ENCODE measurements at regions not wholly inside any gene's neighbourhood (a gene's known extent, or its start where the extent isn't known, plus 50 kb on each side); places are given as distances from the start of the nearest gene placed in this dataset.

GRCh38 chr6:23269436-23269835 lies 700.1 kb downstream of the HDGFL1 start:
- TF ChIP-seq CTCF (IDR thresholded peaks at IDR 0.05; ENCODE audit: poor library complexity), result no peak
- no peak for TF ChIP-seq EZH2 (IDR thresholded peaks at IDR 0.05; ENCODE audit: borderline replicate concordance)
- no peak for TF ChIP-seq EZH2phosphoT487 (IDR thresholded peaks at IDR 0.05; ENCODE audit: low read depth, severe bottlenecking, unreplicated experiment)
